ENCODE measurements at regions not wholly inside any gene's neighbourhood (a gene's known extent, or its start where the extent isn't known, plus 50 kb on each side); places are given as distances from the start of the nearest gene placed in this dataset.
"Not testable (repeated sequence)": the region's sequence is repeated elsewhere in the genome, so short reads cannot be mapped to it uniquely, and the experiment has no call there.

DNA sequence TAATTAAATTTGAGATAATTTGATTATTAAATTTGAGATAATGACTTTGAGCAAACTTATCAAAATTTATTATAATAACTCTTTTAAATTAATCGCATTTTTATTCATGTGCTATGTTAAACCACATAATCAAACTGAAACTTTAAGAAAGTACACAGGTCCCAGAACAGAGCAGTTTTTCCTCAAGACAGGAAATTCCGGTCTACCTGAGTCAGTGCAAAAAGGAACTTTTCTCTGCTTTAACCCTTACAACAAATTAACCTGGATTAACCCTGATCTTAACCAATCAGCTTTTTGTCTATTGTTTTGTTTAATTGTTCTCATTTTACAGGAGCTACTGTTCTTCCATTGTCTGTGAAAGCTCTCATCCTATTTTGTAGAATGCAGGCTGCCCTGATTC, 195.1 kb downstream of the SPATA31A1 start:
- not testable (repeated sequence) for TF ChIP-seq CTCF (IDR thresholded peaks at IDR 0.05; ENCODE audit: low read length); EZH2 (optimal IDR thresholded peaks at IDR 0.05; ENCODE audit: low read depth, low read length); EZH2phosphoT487 (IDR thresholded peaks at IDR 0.05; ENCODE audit: low read length)
